Panc1 (cell line): ENCODE measurements at regions not wholly inside any gene's neighbourhood (a gene's known extent, or its start where the extent isn't known, plus 50 kb on each side); places are given as distances from the start of the nearest gene placed in this dataset.

Experiments
- ATAC-seq: fragments of 200-7000 bp; cut with Tn5 transposase; 2 replicates; pipeline ENCODE4 v1.9.1; 2020; ENCODE audit warnings: mild to moderate bottlenecking, moderate library complexity
- BruUV-seq: library from RNA; stranded (reverse); fragments of 400-500 nt; replicated peaks from 2 replicates; lab custom pipeline; 2021; lab: Mats Ljungman, UMichigan
- CTCF ChIA-PET: fragments of 300-600 bp; sonication (Branson Sonifier 250); formaldehyde crosslinking; loops from one replicate; lab custom pipeline; 2022; ENCODE audit warnings: antibody characterized with exemption; lab: Charles Lee
- POLR2A ChIA-PET: fragments of 300-600 bp; sonication (Branson Sonifier 250); formaldehyde crosslinking; loops from one replicate; lab custom pipeline; 2022; ENCODE audit warnings: antibody characterized with exemption; lab: Charles Lee
- DNase-seq: peaks from one replicate; pipeline ENCODE4 v3.0.0-alpha.2; 2010; ENCODE audit warnings: low read depth, low spot score
- H3K27ac ChIP-seq: 2 replicates; pipeline ENCODE4 v1.5.1; 2011; ENCODE audit warnings: mild to moderate bottlenecking, low read length, inconsistent platforms
- H3K27me3 ChIP-seq: fragments of 200-500 bp; sonication (Bioruptor generic); 2 replicates; pipeline ENCODE4 v1.6.0; 2014; ENCODE audit warnings: low read length, inconsistent platforms; ENCODE audit not compliant: control insufficient read depth, insufficient read depth
- H3K36me3 ChIP-seq: fragments of 200-500 bp; sonication (Bioruptor generic); 2 replicates; pipeline ENCODE4 v1.5.1; 2014; ENCODE audit warnings: inconsistent platforms, mild to moderate bottlenecking, low read length, moderate library complexity; ENCODE audit not compliant: control insufficient read depth, insufficient read depth
- H3K4me1 ChIP-seq: 2 replicates; pipeline ENCODE4 v1.5.1; 2011; ENCODE audit warnings: inconsistent platforms, mild to moderate bottlenecking, low read length, moderate library complexity; ENCODE audit not compliant: control insufficient read depth, insufficient read depth
- H3K4me3 ChIP-seq, 2 experiments: 2 replicates each; pipeline ENCODE4 v1.5.1; 2011 to 2012; ENCODE audit warnings: low read depth in 2 of 2, low read length in 2 of 2, mild to moderate bottlenecking in 2 of 2, inconsistent platforms in 1 of 2, moderate library complexity in 1 of 2
- H3K9me3 ChIP-seq: fragments of 200-500 bp; sonication (Bioruptor generic); 2 replicates; pipeline ENCODE4 v1.5.1; 2014; ENCODE audit warnings: low read depth, mild to moderate bottlenecking, inconsistent platforms, low read length, moderate library complexity; ENCODE audit not compliant: control insufficient read depth, insufficient read depth
- POLR2AphosphoS5 ChIP-seq: IDR thresholded peaks from 2 replicates; pipeline ENCODE4 v1.6.1; 2012; ENCODE audit warnings: mild to moderate bottlenecking, low read depth, low read length, moderate library complexity
- SIN3A ChIP-seq: IDR thresholded peaks from 2 replicates; pipeline ENCODE4 v1.6.1; 2012; ENCODE audit warnings: low read depth, mild to moderate bottlenecking, low read length, moderate library complexity, borderline replicate concordance; ENCODE audit not compliant: insufficient read depth
- TCF7L2 ChIP-seq: IDR thresholded peaks from 2 replicates; pipeline ENCODE4 v1.6.1; 2011; ENCODE audit warnings: mild to moderate bottlenecking, low read depth, low read length, inconsistent platforms
- in situ Hi-C: cut with HindIII; loops from 2 replicates; pipeline ENCODE4 v1.10.0; 2016; ENCODE audit warnings: low sequenced_read_pairs, low pct_unique_long_range_greater_than_20kb
- intact Hi-C: fragments of 100-400 bp; cut with micrococcal nuclease; formaldehyde crosslinking; loops from one replicate; pipeline ENCODE4 v1.10.0; 2022; ENCODE audit not compliant: unreplicated experiment
- TF ChIP-seq, protein P1 (sequence below): fragments of 450-650 bp; IDR thresholded peaks from 2 replicates; pipeline ENCODE4 v1.5.1; 2017; ENCODE audit warnings: mild to moderate bottlenecking
- TF ChIP-seq, protein P2 (sequence below), 2 experiments: IDR thresholded peaks; 2 replicates each; pipeline ENCODE4 v1.6.1; 2011 to 2012; ENCODE audit warnings: low read depth in 2 of 2, control low read depth in 1 of 2, low read length in 1 of 2, mild to moderate bottlenecking in 1 of 2, moderate library complexity in 1 of 2; ENCODE audit not compliant: insufficient read depth in 1 of 2

DNA sequence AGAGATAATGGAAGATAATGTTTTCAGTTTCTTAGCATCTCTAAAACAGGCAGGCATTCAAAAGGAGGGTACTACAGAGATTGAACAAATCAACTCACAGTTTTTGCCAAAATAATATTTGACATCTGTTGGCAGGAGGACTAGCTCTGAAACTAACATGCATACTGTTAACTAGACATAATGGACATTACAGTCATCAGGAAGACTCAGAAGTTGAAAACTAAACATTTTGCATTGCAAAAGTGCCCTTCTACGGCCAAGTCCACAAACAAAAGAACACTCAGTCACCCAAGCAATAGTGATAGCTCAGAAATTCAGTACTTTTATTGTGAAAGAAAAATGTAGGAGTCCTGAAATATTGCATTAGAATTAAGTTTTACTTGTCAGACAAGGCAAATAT, 399.0 kb downstream of the HGF start:
- H3K27ac ChIP-seq = peak overlapping the region; percentile 45; the same call in 1 of the 2 replicates
- no peaks in the 10 kb centered on the region for H3K27me3 ChIP-seq
- no peaks in the 10 kb centered on the region for H3K9me3 ChIP-seq
- TF ChIP-seq POLR2AphosphoS5 (no peak), TCF7L2 (no peak), SIN3A (no peak)
- TF ChIP-seq, protein P1, sequence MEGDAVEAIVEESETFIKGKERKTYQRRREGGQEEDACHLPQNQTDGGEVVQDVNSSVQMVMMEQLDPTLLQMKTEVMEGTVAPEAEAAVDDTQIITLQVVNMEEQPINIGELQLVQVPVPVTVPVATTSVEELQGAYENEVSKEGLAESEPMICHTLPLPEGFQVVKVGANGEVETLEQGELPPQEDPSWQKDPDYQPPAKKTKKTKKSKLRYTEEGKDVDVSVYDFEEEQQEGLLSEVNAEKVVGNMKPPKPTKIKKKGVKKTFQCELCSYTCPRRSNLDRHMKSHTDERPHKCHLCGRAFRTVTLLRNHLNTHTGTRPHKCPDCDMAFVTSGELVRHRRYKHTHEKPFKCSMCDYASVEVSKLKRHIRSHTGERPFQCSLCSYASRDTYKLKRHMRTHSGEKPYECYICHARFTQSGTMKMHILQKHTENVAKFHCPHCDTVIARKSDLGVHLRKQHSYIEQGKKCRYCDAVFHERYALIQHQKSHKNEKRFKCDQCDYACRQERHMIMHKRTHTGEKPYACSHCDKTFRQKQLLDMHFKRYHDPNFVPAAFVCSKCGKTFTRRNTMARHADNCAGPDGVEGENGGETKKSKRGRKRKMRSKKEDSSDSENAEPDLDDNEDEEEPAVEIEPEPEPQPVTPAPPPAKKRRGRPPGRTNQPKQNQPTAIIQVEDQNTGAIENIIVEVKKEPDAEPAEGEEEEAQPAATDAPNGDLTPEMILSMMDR = no peak
- TF ChIP-seq, protein P2, sequence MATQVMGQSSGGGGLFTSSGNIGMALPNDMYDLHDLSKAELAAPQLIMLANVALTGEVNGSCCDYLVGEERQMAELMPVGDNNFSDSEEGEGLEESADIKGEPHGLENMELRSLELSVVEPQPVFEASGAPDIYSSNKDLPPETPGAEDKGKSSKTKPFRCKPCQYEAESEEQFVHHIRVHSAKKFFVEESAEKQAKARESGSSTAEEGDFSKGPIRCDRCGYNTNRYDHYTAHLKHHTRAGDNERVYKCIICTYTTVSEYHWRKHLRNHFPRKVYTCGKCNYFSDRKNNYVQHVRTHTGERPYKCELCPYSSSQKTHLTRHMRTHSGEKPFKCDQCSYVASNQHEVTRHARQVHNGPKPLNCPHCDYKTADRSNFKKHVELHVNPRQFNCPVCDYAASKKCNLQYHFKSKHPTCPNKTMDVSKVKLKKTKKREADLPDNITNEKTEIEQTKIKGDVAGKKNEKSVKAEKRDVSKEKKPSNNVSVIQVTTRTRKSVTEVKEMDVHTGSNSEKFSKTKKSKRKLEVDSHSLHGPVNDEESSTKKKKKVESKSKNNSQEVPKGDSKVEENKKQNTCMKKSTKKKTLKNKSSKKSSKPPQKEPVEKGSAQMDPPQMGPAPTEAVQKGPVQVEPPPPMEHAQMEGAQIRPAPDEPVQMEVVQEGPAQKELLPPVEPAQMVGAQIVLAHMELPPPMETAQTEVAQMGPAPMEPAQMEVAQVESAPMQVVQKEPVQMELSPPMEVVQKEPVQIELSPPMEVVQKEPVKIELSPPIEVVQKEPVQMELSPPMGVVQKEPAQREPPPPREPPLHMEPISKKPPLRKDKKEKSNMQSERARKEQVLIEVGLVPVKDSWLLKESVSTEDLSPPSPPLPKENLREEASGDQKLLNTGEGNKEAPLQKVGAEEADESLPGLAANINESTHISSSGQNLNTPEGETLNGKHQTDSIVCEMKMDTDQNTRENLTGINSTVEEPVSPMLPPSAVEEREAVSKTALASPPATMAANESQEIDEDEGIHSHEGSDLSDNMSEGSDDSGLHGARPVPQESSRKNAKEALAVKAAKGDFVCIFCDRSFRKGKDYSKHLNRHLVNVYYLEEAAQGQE (IDR thresholded peaks at IDR 0.05; ENCODE audit: insufficient read depth in 1 of 2, low read depth in 2 of 2, low read length in 1 of 2) = no peak
- ChIA-PET POLR2A (no interaction called here), CTCF (no interaction called here)
- ATAC-seq (no peak), DNase-seq (no peak)
- BruUV-seq = no TSS peak
- in situ Hi-C loops = no loop called here
- no peak overlapping the region for H3K4me3 ChIP-seq
- no peaks in the 10 kb centered on the region; the same call in 1 of the 2 replicates for H3K4me1 ChIP-seq
- intact Hi-C loops = no loop called here
- H3K36me3 ChIP-seq = no peaks in the 10 kb centered on the region

DNA sequence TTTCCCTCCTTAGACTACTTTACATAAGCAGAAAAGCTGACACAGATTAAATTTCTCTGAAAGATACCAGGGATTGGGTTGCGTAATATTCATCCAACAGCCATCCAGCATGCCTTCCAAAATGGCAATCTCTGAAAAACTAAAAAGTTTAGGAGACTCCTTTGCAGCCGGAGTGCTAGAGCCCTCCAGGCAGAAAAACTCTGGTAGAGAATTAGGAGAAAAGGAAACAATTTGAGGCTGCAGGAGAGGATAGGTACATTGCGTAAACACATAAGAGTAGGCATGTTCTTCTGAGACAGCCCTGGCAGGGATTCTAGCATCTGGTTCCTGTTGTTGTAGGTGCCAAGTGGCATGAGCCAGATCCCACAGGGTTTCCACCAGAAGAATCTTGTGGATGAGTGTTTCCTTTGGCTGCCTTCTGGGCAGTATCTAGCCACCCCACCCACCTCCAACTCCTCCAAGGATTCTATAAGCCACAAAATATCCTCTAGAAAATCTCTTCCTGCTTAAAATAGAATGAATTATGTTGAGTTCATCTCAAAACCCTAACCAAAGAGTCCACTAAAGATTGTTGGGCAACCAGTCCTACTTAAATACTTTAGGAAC, 402.4 kb downstream of the HGF start:
- Histone ChIP-seq H3K4me1 (no peaks in the 10 kb centered on the region; the same call in 1 of the 2 replicates), H3K36me3 (no peaks in the 10 kb centered on the region), H3K27ac (no peak overlapping the region), H3K4me3 (no peak overlapping the region), H3K9me3 (no peaks in the 10 kb centered on the region), H3K27me3 (no peaks in the 10 kb centered on the region)
- ChIA-PET POLR2A (no interaction called here), CTCF (no interaction called here)
- TF ChIP-seq POLR2AphosphoS5 (no peak), TCF7L2 (no peak), SIN3A (no peak)
- TF ChIP-seq, protein P1 = no peak
- TF ChIP-seq, protein P2 (IDR thresholded peaks at IDR 0.05; ENCODE audit: insufficient read depth in 1 of 2, low read depth in 2 of 2, low read length in 1 of 2) = no peak
- no peak for ATAC-seq
- BruUV-seq = no TSS peak
- intact Hi-C loops (no loop called here), in situ Hi-C loops (no loop called here)
- DNase-seq = no peak
